NCI-H2107 treated with DMSO at 0.1 percent for 48 hours (cell line): ENCODE measurements at regions not wholly inside any gene's neighbourhood (a gene's known extent, or its start where the extent isn't known, plus 50 kb on each side); places are given as distances from the start of the nearest gene placed in this dataset.
"Not testable (repeated sequence)": the region's sequence is repeated elsewhere in the genome, so short reads cannot be mapped to it uniquely, and the experiment has no call there.

ENCODE experiments used
- DNase-seq: peaks from one replicate; lab custom pipeline; 2025; ENCODE audit not compliant: unreplicated experiment; lab: John Stamatoyannopoulos, UW

DNA sequence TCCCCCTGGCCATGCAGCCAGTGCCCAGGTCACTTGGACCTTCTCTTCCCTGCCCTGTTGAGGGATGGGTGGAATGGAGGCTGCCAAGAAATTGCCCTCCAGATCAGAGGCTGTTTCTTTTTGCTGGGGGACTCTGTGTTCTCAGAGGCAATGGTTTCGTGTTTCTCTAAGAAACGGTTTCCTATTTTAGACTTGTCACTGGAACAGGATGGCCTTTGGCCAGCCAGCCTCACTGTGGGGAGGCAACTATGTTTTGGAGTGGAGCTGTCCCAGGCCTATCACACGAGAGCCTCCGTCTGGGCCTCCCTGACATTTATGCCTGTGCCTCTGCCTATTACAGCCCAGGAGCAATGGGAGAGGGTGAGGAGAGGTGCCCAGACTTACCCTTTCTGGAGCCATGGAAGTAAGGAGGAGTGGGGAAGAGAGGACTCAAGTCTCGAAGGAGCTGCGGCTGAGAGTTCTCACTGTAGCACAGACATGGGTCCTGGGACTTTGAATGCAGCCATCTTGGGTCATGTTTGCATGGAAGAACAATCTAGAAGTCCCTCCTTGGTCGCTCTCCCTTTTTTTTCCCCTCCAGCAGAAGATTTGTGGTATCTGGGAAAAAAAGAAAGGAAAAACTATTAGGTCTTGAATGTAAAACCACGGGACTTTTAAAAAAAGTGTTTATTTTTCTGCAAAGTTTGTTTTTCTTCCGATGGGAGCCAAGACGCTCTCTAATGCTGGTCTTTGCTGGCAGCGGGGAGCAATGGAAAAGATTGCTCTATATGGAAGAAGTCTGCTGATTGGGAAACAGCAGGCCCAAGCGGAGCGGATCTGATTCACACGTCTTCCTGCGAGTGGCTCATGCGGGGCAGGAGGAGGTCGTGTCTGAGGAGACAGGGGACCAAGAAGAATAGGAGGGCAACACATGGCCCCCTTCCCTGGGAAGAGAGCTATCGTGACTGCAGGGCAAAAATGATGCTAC lies 219.2 kb downstream of the FOXD2 start:
- DNase-seq: no peak

DNA sequence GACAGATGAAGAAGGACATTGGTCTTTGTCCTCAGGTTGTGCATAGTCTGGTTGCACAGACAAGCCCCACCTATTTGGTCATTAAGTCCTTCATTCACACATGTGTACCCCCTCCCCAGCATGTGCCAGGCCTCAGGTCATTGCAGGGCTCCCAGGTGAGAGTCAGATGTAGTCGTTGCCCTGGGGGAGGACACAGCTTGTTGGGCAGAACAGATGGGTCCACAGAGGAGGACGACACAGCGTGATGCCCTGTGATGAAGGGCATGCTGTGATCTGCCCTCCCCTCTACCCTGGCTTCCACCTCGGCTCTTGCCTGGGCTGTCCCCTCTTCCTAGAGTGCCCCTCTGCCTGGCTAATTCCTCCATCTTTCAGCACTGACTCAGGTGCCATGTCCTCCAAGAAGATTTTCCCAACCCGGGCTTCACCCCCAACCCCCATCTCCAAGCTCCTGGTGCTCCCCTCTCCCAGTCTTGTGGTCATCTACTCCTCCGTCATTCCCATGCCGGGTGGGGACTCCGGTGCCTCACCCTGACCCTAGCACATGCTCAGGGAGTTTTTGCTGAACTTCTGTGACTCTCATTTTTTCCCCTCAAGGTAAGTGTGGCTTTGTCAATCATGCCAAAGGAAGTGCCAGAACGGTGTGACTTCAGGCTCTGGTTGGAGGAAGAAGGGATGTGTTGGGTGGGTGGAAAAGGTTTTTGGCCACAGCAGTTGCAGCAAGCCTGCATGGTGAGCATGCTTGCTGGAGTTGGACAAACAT lies 220.5 kb downstream of the FOXD2 start:
- DNase-seq: no peak

DNA sequence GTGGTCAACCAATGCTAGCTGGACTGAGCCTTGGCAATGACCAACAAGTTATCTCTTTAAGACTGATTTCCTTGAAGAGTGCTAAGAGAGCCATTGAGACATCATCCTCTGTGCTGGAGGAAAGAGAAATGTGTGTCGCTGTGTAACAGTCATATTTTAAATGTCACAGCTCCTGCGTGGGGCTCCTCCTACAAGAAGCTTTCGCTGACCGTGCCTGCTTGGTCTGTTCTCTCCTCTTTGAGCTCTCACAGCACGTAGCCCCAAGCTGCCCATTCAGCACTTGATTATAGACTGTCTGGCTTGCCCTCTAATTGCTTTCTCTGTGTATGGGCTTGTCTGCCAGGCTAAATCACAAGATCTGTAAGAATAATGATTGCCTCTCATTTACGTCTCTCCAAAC lies 221.3 kb downstream of the FOXD2 start:
- no peak for DNase-seq

DNA sequence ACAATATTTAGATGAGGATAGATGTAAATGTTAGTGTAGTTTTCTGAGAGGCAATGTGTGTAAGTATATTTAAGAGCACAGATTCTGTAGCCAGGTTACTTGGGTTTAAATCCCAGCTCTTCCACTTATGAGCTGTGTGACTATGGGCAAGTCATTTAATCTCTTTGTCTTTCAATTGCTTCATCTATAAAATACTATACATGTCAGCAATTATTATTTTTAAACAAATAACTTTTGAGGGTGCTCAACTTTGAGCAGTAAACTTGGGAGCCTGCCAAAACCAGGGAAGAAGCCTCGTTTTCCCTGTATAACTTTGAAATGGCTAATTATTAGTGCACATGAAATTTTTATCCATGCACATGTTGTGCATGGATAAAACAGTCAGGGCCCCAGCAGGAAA lies 222.8 kb downstream of the FOXD2 start:
- DNase-seq: no peak

DNA sequence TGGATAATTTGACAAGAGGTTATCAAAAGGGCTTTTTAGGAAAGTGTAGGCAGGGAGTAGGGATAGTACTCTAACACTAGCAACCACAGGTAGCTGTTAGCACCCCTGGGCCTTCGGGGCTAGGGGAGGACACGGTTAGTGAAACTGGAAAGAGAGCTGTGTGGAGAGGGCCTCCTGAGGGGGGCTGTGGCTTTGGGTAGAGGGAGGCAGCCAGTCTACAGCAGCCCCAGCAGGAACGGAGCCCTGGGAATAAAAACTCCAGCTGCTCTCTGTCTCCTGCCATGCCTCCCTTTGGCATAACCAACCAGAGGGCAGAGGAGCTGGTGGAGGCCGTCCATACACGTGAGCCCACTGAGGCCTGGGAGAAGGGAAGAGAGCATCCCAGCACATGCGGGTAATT lies 223.2 kb downstream of the FOXD2 start:
- peak; percentile 14 for DNase-seq

DNA sequence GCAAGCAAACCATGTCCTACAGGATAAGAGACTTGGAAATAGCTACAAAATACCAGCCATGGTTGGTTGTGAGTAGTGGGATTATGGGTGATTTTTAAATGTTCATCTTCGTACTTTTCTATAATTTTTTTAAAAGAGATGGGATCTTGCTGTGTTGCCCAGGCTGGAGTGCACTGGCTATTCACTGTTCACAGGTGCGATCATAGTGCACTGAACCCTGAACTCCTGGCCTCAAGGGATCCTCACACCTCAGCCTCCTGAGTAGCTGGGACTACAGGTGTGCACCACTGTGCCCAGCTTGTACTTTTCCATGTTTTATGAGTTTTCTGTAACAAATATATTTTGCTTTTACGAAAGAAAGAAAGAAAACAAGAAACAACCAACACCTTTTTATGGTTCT lies 224.2 kb downstream of the FOXD2 start:
- DNase-seq: no peak

DNA sequence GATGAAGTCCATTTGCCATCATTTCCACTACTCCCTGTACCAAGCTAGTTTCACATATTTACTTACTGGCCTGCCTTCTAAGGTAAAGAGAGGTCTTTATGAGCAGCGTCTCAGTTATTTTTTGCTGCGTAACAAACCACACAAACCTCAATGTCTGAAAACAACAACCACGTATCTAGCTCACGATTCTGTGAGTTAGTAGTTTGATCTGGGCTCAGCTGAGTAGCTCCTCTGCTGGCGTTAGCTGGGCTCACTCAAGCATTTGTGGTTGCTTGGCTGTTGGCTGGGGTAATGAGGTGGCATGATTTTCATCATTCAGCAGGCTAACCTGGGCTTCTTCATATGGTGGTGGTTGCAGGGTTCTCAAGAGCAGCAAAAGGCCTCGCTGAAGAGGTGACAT lies 225.4 kb downstream of the FOXD2 start:
- DNase-seq: no peak

DNA sequence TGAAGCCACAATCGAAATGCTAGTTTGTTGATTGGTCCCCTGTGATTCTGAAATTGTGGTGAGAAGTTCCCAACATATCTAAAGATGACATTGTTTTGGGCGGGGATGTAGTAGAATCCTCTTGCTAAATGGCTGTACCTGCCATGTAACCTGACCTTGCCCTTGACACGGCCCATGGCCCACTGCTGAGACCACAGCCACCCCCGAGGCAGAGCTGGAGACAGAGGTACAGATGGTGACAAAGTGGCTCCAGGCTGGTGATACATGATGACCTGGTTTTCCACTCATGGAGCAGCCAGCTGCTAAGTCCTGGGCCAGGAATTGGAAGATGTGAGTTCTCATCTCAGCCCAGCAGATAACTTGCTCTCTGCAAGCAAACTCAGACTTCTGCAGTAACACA lies 226.5 kb downstream of the FOXD2 start:
- no peak for DNase-seq

DNA sequence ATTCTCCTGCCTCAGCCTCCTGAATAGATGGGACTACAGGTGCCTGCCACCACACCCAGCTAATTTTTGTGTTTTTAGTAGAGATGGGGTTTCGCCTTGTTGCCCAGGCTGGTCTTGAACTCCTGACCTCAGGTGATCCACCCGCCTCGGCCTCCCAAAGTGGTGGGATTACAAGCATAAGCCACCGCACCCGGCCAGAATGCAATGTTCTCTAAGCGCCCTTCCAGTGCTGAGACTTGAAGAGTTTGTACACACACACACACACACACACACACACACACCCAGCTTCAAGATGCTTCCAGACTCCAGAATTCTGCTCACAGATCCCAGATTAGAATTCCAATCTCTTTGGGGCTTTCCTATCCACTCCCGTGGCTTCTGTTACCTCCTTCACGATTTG lies 227.1 kb downstream of the FOXD2 start:
- not testable (repeated sequence) for DNase-seq

DNA sequence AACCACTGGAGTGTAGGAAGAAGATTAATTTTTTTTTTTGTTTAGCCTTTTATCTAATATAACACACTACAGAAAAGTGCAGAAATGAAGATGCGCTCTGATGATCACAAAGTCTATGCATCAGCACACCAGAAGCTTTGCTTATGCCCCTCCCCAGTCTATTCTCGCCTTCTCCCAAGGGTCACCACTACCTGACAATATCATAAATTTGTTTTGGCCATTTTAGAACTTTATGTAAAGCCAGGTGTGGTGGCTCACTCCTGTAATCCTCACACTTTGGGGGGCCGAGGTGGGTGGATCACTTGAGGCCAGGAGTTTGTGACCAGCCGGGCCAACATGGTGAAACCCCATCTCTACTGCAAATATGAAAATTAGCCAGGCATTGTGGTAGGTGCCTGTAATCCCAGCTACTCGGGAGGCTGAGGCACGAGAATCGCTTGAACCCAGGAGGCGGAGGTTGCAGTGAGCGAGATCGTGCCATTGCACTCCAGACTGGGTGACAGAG lies 231.3 kb downstream of the FOXD2 start:
- DNase-seq: no peak

DNA sequence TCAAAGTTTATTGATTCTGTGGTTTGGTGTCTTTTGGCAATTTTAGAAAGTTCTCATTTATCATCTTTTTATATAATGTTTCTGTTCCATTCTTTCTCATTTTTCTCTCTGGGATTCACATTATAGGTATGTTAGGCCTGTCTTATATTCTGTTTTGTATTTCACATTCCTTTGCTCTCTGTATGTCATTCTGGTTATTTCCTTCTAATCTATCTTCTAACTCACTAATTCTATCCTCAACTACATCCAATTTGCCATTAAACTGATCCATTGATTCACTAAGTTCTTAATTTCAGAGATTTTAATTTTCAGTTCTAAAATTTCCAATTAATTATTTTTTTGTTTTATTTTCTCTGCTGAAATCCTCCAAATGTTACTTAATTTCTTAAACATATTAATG lies 234.8 kb downstream of the FOXD2 start:
- no peak for DNase-seq

DNA sequence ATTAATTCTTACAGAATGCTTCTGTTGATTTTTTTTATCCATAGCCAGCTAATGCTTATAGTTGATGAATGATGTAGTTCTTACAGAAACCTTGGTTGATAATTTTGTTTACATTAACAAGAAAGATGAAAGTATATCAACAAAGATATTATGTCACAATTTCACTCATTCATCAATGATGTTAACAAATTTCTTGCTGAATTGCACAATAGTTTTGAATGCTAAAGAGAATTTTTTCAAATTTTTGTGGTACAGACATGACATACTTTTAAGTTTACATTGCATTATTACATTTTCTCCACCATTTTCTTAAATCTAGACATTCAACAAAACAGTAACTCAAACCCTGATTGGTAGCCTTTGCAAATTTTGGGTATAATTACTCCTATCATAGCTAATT lies 236.3 kb downstream of the FOXD2 start:
- no peak for DNase-seq

DNA sequence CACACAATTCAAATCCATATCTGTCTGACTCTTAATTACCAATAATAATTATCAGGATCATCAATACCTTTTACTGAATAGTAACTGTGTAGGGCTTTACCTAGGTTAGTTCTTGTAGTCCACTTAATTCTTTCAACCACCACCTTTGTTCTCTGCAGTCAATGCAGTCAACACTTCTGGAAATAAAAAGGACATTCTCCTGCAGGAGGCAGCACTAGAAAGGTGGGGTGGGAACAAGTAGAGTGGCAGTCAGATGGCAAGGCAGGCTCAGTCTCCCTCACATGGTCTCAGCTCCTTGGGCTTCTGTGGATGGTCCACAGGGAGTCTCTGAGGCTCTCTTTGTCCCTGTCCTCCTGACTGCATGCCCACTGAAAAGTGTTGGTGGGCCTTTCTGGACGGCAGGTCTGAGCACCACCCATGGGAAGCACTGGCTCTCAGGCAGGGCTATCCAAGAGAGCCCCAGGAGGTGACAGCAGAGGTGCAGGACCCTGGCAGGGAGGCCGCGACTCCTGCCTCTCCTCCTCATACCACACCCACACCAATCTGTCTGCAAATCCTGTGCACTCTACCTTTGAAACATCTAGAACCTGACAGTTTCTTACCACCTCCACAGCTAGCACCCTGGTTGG lies 237.3 kb downstream of the FOXD2 start:
- no peak for DNase-seq

DNA sequence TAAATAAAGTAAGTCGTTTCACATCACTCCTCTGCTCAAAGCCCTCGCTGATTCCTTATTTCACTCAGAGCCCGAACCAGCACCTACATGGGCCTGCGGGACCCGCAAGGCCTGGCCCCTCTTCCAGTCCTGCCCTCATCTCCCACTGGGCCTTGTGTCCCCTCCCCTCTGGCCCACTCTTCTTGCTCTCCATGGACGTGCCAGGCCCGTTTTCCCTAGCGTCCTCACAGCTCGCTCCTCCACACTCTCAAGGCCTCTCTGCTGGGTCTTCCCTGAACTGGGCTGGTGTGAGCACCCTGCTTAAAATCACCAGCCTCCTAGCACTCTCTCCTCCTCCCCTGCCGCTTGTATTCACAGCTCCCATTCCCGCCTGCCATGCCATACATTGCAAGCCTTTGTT lies 237.9 kb downstream of the FOXD2 start:
- DNase-seq: no peak

DNA sequence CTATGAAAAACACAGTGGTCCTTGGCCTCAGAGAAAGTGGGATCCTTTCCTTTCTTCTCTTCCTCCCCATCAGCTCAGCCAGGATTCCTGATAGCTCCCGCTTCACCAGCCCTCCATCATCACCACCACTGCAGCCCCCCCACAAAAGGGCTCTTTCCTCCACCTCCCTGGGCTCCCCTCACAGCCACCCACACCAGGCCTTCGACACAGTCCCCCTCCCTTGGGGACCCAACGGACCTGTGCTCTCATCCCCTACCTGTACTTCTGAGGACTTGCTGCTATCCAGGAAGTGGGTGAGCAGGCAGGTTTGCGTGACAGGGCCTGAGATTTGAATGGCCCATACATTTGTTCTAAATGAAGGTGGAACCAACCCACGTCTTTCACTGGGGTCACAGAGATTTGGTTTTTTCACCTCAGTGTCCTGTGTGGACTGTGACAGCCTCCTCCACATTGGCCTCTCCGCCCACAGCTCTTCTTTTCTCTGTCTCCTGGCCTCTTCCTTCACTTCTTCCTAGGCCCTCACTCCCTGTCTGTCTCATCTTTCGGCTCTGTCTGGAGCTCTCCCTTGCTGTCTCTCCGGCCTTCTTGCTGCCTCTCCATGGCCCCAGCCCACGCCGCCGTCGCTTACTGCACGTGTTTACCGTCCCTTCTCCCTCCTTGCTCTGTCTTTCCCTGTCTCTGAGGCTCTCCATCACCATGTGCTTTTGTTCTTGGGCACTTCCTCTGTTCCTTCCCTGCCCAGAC lies 238.6 kb downstream of the FOXD2 start:
- no peak for DNase-seq

DNA sequence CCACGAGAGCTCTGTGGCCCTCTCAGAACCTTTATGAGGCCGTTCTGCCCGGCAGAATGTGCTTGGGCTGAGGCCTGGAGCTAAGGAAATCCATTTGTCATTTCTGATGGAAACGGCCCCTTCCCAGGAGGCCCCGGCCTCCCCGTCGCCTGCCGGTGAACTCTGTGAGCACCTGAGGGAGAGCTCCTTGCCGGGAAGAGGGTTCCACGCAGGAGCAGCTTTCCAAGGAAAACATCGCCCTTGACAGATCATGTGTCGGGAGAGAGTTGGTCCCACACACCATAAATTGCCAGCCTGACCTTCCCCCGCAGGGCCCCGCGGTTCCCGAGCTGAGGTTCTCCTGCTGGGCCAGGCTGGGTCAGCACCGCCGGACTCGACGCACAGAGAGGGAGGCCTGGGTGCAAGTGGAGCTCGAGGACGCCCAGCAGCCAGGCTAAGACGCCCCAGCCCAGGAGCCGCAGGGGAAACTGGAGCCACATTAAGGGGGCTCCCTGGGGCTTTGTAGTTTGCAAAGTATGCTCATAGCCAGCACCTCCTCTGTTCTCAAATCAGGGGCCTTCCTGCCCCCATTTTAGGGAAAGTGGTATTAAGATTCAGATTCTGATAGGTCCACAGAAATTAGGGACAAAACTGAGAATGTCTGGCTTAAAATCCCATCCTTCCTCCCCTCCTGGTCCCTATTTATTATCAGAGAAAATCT lies 239.5 kb downstream of the FOXD2 start:
- no peak for DNase-seq

DNA sequence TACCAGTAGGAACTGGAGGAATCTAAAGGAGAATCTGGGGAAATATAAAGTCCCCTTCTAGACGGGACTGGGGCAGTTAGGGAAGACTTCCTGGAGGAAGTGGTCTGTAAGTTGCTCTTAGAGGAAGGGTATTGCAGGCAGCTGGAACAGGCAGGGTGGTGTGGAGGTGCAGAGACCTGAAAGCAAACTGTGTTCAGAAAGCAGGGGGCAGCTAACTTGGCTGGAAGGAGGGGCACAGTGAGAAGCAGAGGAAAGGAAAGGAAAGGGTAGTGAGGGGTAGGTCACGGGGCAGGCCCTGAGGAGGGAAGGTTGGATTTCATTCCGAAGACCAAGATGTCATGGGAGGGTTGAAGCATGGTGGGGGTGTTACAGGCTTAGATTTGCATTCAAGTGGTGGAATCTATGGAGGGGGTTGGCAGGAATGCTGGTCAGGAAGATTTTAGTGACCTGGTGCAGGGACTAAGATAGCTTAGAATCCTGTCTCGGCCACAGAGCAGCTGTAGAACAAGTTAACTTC lies 240.7 kb downstream of the FOXD2 start:
- DNase-seq: no peak

DNA sequence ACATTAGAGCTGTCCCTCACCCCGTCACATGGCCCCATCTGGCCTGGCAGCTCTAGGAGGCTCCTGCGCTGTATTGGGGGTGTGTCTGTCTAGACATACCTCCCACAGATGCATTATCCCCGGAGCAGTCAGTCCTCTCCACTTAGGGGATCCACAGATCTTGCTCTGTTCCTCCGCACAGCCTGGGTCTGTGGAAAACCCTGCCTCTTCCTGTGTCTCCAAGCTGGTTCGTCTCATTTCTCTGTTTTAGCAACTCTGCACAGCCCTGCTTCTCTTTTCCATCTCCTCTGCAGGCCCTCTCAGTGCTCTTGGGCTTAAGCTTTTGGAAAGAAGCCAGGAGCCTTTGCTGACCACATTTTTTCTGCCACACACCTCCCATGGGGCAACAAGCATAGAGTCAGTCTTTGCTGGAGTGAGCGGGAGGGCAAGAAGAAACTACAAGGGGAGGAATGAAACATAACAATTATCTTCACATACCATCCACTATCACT lies 241.5 kb downstream of the FOXD2 start:
- DNase-seq: no peak

DNA sequence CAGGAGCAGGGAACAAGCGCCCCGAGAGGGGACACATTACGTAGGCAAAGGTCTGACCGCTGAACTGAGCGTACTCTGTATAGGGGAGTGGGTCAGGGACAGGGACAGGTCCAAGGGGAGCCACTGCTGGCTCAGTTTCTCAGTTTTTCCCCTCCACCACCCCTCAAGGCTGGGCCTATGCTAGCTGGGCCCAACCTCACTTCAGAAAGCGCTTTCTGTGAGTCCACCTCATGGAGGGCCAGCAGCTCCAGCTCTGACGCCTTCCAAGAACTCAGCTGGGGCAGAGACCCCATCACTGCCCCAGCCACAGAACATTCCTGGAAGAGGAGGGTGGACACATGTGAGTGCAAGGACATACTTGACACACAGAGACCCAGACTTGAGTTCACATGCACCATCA lies 242.0 kb downstream of the FOXD2 start:
- no peak for DNase-seq
